ENCODE measurements at regions not wholly inside any gene's neighbourhood (a gene's known extent, or its start where the extent isn't known, plus 50 kb on each side); places are given as distances from the start of the nearest gene placed in this dataset.

DNA sequence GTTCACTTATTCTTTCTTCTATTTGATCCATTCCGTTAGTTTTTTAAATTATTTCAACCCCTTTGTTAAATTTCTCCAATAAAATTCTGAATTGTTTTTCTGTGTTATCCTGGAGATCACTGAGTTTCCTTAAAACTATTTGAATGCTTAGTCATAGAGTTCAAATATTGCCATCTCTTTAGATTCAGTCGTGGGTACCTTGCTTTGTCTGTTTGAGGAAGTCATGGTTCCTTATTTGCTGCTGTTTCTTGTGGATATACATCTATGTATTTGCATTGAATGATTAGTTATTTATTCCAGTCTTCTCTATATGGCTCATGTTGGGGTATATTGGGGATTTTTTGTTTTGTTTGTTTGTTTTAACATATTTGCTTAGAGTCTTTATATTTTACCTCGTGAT lies 80.6 kb downstream of the HINT1 start:
- no peaks in the 10 kb centered on the region for H3K36me3 ChIP-seq (replicated peaks in 1 of 2)
- H3K9me3 ChIP-seq (replicated peaks in 1 of 3), result no peaks in the 10 kb centered on the region
- 58 to 69% (median 64%) methylated on average over 3 of the region's 3 CpGs for WGBS, 4 donors
- no peak overlapping the region for H3K4me3 ChIP-seq
- H3K27me3 ChIP-seq, result no peaks in the 10 kb centered on the region
- TF ChIP-seq, protein P1, sequence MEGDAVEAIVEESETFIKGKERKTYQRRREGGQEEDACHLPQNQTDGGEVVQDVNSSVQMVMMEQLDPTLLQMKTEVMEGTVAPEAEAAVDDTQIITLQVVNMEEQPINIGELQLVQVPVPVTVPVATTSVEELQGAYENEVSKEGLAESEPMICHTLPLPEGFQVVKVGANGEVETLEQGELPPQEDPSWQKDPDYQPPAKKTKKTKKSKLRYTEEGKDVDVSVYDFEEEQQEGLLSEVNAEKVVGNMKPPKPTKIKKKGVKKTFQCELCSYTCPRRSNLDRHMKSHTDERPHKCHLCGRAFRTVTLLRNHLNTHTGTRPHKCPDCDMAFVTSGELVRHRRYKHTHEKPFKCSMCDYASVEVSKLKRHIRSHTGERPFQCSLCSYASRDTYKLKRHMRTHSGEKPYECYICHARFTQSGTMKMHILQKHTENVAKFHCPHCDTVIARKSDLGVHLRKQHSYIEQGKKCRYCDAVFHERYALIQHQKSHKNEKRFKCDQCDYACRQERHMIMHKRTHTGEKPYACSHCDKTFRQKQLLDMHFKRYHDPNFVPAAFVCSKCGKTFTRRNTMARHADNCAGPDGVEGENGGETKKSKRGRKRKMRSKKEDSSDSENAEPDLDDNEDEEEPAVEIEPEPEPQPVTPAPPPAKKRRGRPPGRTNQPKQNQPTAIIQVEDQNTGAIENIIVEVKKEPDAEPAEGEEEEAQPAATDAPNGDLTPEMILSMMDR (IDR thresholded peaks at IDR 0.05), result no peak
- no peak for TF ChIP-seq POLR2A (IDR thresholded peaks at IDR 0.05)
- no peaks in the 10 kb centered on the region for H3K4me1 ChIP-seq (replicated peaks in 1 of 2)
- no peak overlapping the region for H3K27ac ChIP-seq
- intact Hi-C loops (cut with DNase I), result no loop called here
- no peak for DNase-seq

DNA sequence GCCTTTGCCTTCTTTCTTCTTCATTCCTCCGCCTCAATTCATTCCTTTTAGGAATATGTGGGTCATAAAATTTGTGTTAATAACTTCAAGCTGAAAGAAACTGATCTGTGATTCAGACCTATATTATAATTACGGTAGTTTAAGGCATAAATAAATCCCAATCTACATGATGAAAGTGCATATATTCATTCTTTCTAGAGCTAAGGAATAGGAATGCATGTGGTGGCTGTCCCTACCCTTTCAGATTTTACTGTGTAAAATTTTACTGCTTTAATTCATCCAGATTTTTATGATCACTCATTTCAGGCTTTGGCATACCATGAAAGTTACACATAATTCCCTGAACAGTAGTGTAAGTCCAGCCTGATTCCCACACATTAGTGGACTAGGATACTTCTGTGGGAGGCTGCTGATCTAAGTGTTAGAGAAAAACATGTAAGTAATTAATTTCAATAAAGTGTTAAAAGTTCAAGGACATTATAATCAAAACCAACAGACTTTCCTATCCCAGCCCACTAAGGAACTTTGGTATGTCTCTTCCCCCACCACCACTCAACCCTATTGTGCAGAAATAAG lies 83.1 kb downstream of the HINT1 start:
- intact Hi-C loops (cut with DNase I), result no loop called here
- 59 to 87% (median 64%) methylated on average over 2 of the region's 2 CpGs for WGBS, 4 donors
- TF ChIP-seq POLR2A (IDR thresholded peaks at IDR 0.05), result no peak
- TF ChIP-seq, protein P1 (IDR thresholded peaks at IDR 0.05), result no peak
- Histone ChIP-seq H3K9me3 (replicated peaks in 1 of 3) (no peaks in the 10 kb centered on the region), H3K4me1 (replicated peaks in 1 of 2) (no peaks in the 10 kb centered on the region), H3K4me3 (no peak overlapping the region), H3K27me3 (no peaks in the 10 kb centered on the region), H3K27ac (no peak overlapping the region), H3K36me3 (replicated peaks in 1 of 2) (no peaks in the 10 kb centered on the region)
- DNase-seq, result no peak

DNA sequence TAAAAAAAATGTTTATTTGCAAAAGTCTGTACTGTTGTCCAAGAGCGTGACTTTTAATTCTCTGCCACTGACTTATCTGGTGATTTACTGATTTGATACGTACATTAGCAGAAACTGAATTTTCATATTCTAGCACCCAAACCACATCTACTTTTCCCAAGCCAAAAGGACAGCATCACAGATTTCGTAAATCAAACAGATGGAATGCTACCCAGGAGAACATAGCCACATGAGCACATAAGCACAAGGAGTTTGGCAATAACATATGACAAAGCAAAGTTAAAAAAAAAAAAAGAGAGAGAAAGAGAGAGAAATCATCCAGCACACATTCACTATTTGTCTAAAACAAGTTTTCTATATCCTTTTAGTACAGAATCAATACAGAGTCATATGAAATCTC lies 83.7 kb downstream of the HINT1 start:
- TF ChIP-seq, protein P1 (IDR thresholded peaks at IDR 0.05), result no peak
- TF ChIP-seq POLR2A (IDR thresholded peaks at IDR 0.05), result no peak
- Histone ChIP-seq H3K4me1 (replicated peaks in 1 of 2) (no peaks in the 10 kb centered on the region), H3K27me3 (no peaks in the 10 kb centered on the region), H3K9me3 (replicated peaks in 1 of 3) (no peaks in the 10 kb centered on the region), H3K4me3 (no peak overlapping the region), H3K27ac (no peak overlapping the region), H3K36me3 (replicated peaks in 1 of 2) (no peaks in the 10 kb centered on the region)
- DNase-seq, result no peak
- WGBS, 4 donors, result 74 to 76% (median 75%) methylated on average over 3 of the region's 3 CpGs
- intact Hi-C loops (cut with DNase I), result no loop called here

DNA sequence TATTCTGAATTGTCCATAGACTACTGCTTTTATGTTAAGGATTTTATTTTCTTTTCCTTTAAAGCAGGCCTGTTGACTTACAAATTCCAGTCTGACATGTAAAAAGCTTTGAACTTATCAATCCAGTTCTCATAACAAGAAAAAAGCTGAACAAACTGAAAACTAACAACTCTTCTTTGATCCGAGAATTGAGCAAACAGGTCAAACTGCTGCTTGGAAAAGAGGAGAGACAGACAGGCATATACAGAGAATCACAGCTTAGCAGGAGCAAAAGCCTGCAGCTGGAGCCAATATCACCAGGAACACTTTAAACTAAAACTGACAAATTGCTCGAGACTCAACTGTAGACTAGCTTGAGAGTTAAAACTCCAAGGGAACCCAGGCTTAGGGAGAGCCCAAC lies 85.8 kb downstream of the HINT1 start:
- no peaks in the 10 kb centered on the region for H3K9me3 ChIP-seq (replicated peaks in 1 of 3)
- TF ChIP-seq, protein P1 (IDR thresholded peaks at IDR 0.05), result no peak
- TF ChIP-seq POLR2A (IDR thresholded peaks at IDR 0.05), result no peak
- H3K27me3 ChIP-seq, result no peaks in the 10 kb centered on the region
- no peak overlapping the region for H3K4me3 ChIP-seq
- H3K4me1 ChIP-seq (replicated peaks in 1 of 2), result no peaks in the 10 kb centered on the region
- DNase-seq, result no peak
- 58 to 74% (median 60%) methylated on average over 2 of the region's 2 CpGs for WGBS, 4 donors
- intact Hi-C loops (cut with DNase I), result no loop called here
- H3K36me3 ChIP-seq (replicated peaks in 1 of 2), result no peaks in the 10 kb centered on the region
- no peak overlapping the region for H3K27ac ChIP-seq
